Caco-2 (cell line): ENCODE measurements at regions not wholly inside any gene's neighbourhood (a gene's known extent, or its start where the extent isn't known, plus 50 kb on each side); places are given as distances from the start of the nearest gene placed in this dataset.

Experiments
- BruUV-seq: library from RNA; stranded (reverse); fragments of 400-500 nt; replicated peaks from 2 replicates; lab custom pipeline; 2021; lab: Mats Ljungman, UMichigan
- CTCF ChIA-PET: fragments of 300-600 bp; sonication (Branson Sonifier 250); formaldehyde crosslinking; loops from one replicate; lab custom pipeline; 2022; ENCODE audit warnings: antibody characterized with exemption; lab: Charles Lee
- POLR2A ChIA-PET: fragments of 300-600 bp; sonication (Branson Sonifier 250); formaldehyde crosslinking; loops from one replicate; lab custom pipeline; 2022; ENCODE audit warnings: antibody characterized with exemption; lab: Charles Lee
- DNase-seq, 2 experiments: peaks; one replicate each; pipeline versions ENCODE4 v3.0.0 to v3.0.0-alpha.2; 2020 to 2022
- H3K27me3 ChIP-seq: replicated peaks from 2 replicates; pipeline ENCODE4 v1.6.0; 2011; ENCODE audit warnings: low read length; ENCODE audit not compliant: control insufficient read depth, insufficient read depth
- H3K36me3 ChIP-seq: 2 replicates; pipeline ENCODE4 v1.5.1; 2011; ENCODE audit warnings: low read length; ENCODE audit not compliant: control insufficient read depth, insufficient read depth
- H3K4me1 ChIP-seq: fragments of 250-450 bp; sonication (Bioruptor Pico); 2 replicates; pipeline ENCODE4 v1.5.1; 2020; ENCODE audit warnings: mild to moderate bottlenecking
- H3K4me3 ChIP-seq: 2 replicates; pipeline ENCODE4 v1.5.1; 2011; ENCODE audit warnings: low read depth, mild to moderate bottlenecking, control low read depth, low read length
- H3K9me3 ChIP-seq: fragments of 250-450 bp; sonication (Bioruptor Pico); 2 replicates; pipeline ENCODE4 v1.5.1; 2020; ENCODE audit warnings: mild to moderate bottlenecking, moderate library complexity
- H3K27ac Mint-ChIP-seq: one replicate; pipeline ENCODE4 v1.8.0; 2022; ENCODE audit warnings: mixed read lengths; ENCODE audit not compliant: unreplicated experiment
- H3K27me3 Mint-ChIP-seq: one replicate; pipeline ENCODE4 v1.8.0; 2022; ENCODE audit warnings: mixed read lengths; ENCODE audit not compliant: insufficient read depth, unreplicated experiment
- H3K36me3 Mint-ChIP-seq: one replicate; pipeline ENCODE4 v1.8.0; 2022; ENCODE audit warnings: mild to moderate bottlenecking, mixed read lengths; ENCODE audit not compliant: insufficient read depth, unreplicated experiment
- H3K4me1 Mint-ChIP-seq: one replicate; pipeline ENCODE4 v1.8.0; 2022; ENCODE audit warnings: low read depth, mixed read lengths; ENCODE audit not compliant: unreplicated experiment
- H3K4me3 Mint-ChIP-seq: one replicate; pipeline ENCODE4 v1.8.0; 2022; ENCODE audit warnings: mild to moderate bottlenecking, moderate library complexity, mixed read lengths; ENCODE audit not compliant: unreplicated experiment
- H3K9me3 Mint-ChIP-seq: one replicate; pipeline ENCODE4 v1.8.0; 2022; ENCODE audit warnings: mixed read lengths; ENCODE audit not compliant: unreplicated experiment
- CTCF ChIP-seq, 2 experiments: fragments of 200-600 bp in 1 of 2; IDR thresholded peaks; 1 replicate in 1 of 2; 2 replicates in 1 of 2; pipeline versions ENCODE4 v1.5.1 to v1.8.0; 2011 to 2022; ENCODE audit warnings: antibody characterized with exemption in 1 of 2, control low read depth in 1 of 2, inconsistent platforms in 1 of 2, low read depth in 1 of 2, low read length in 1 of 2, mild to moderate bottlenecking in 1 of 2, moderate library complexity in 1 of 2; ENCODE audit not compliant: insufficient read depth in 1 of 2, severe bottlenecking in 1 of 2, unreplicated experiment in 1 of 2
- intact Hi-C: fragments of 100-400 bp; cut with micrococcal nuclease; formaldehyde crosslinking; loops from one replicate; pipeline ENCODE4 v1.10.0; 2022; ENCODE audit not compliant: unreplicated experiment

DNA sequence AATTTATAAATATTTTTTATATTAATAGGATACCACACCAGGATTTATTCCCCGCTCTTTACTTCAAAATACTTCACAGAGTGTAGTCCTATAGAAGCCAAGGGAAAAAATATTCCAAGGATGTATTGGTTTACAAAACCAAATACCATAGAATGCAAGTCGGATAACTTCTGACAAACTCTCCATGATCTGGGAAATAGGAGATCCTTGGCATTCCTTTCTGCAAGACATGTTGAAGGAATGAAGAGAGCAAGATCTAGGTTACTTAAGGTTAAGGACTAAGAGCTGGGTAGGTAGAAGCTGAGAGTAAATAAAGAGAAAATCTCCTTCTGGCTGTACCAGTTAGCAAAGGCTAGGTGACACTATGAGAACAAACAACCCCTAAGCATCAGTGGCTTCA is 141.2 kb downstream of the LRATD1 start:
- ChIA-PET POLR2A (no interaction called here), CTCF (no interaction called here)
- H3K4me3 ChIP-seq = no peak overlapping the region
- H3K36me3 Mint-ChIP-seq = no peaks in the 10 kb centered on the region
- H3K27me3 ChIP-seq = no peaks in the 10 kb centered on the region
- intact Hi-C loops = no loop called here
- H3K4me1 Mint-ChIP-seq = no peaks in the 10 kb centered on the region
- H3K9me3 Mint-ChIP-seq = no peaks in the 10 kb centered on the region
- no peak overlapping the region for H3K4me3 Mint-ChIP-seq
- no peaks in the 10 kb centered on the region for H3K4me1 ChIP-seq
- BruUV-seq = no TSS peak
- no peak for DNase-seq
- TF ChIP-seq CTCF (IDR thresholded peaks at IDR 0.05; ENCODE audit: insufficient read depth in 1 of 2, low read depth in 1 of 2, low read length in 1 of 2, severe bottlenecking in 1 of 2, unreplicated experiment in 1 of 2) = no peak
- peaks cover 3% of the 10 kb centered on the region for H3K27me3 Mint-ChIP-seq
- no peaks in the 10 kb centered on the region for H3K36me3 ChIP-seq
- no peak overlapping the region for H3K27ac Mint-ChIP-seq
- no peaks in the 10 kb centered on the region for H3K9me3 ChIP-seq

GRCh38 chr2:14774436-14774968 is 142.0 kb downstream of the LRATD1 start:
- H3K36me3 Mint-ChIP-seq = no peaks in the 10 kb centered on the region
- intact Hi-C loops = no loop called here
- Histone ChIP-seq H3K36me3 (no peaks in the 10 kb centered on the region), H3K4me1 (no peaks in the 10 kb centered on the region), H3K9me3 (no peaks in the 10 kb centered on the region), H3K4me3 (no peak overlapping the region), H3K27me3 (no peaks in the 10 kb centered on the region)
- no peaks in the 10 kb centered on the region for H3K9me3 Mint-ChIP-seq
- TF ChIP-seq CTCF (IDR thresholded peaks at IDR 0.05; ENCODE audit: insufficient read depth in 1 of 2, low read depth in 1 of 2, low read length in 1 of 2, severe bottlenecking in 1 of 2, unreplicated experiment in 1 of 2) = no peak
- no peak overlapping the region for H3K27ac Mint-ChIP-seq
- ChIA-PET CTCF (no interaction called here), POLR2A (no interaction called here)
- no peak overlapping the region for H3K4me3 Mint-ChIP-seq
- BruUV-seq = no TSS peak
- DNase-seq = no peak
- peaks cover 3% of the 10 kb centered on the region for H3K27me3 Mint-ChIP-seq
- H3K4me1 Mint-ChIP-seq = no peaks in the 10 kb centered on the region

GRCh38 chr2:14776216-14776615 is 143.7 kb downstream of the LRATD1 start:
- H3K9me3 ChIP-seq = no peaks in the 10 kb centered on the region
- Mint-ChIP-seq H3K36me3 (no peaks in the 10 kb centered on the region), H3K4me1 (no peaks in the 10 kb centered on the region), H3K27me3 (peaks cover 3% of the 10 kb centered on the region), H3K9me3 (no peaks in the 10 kb centered on the region), H3K4me3 (no peak overlapping the region), H3K27ac (no peak overlapping the region)
- no peaks in the 10 kb centered on the region for H3K36me3 ChIP-seq
- POLR2A ChIA-PET = no interaction called here
- CTCF ChIA-PET = no interaction called here
- H3K4me3 ChIP-seq = no peak overlapping the region
- H3K4me1 ChIP-seq = no peaks in the 10 kb centered on the region
- no TSS peak for BruUV-seq
- H3K27me3 ChIP-seq = no peaks in the 10 kb centered on the region
- DNase-seq = no peak
- TF ChIP-seq CTCF (IDR thresholded peaks at IDR 0.05; ENCODE audit: insufficient read depth in 1 of 2, low read depth in 1 of 2, low read length in 1 of 2, severe bottlenecking in 1 of 2, unreplicated experiment in 1 of 2) = no peak
- intact Hi-C loops = no loop called here
